CD8-positive, alpha-beta memory T cell (primary cell): ENCODE measurements at regions not wholly inside any gene's neighbourhood (a gene's known extent, or its start where the extent isn't known, plus 50 kb on each side); places are given as distances from the start of the nearest gene placed in this dataset.

Experiments used
- CTCF ChIA-PET: fragments of 350-600 bp; sonication (Branson Sonifier 250); formaldehyde crosslinking; loops from one replicate; lab custom pipeline; 2021; ENCODE audit warnings: antibody characterized with exemption; lab: Charles Lee
- POLR2A ChIA-PET: fragments of 350-600 bp; sonication (Branson Sonifier 250); formaldehyde crosslinking; loops from one replicate; lab custom pipeline; 2021; ENCODE audit warnings: antibody characterized with exemption; lab: Charles Lee
- DNase-seq, 5 donors: peaks; one replicate each; pipeline versions ENCODE4 v3.0.0 to v3.0.0-alpha.2; 2020 to 2022; ENCODE audit warnings: mixed read lengths in 1 of 5
- H3K27ac ChIP-seq: one replicate; pipeline ENCODE4 v1.7.0; 2013; ENCODE audit warnings: low read depth, mild to moderate bottlenecking, low read length, moderate library complexity
- H3K27me3 ChIP-seq: 2 replicates; pipeline ENCODE4 v1.7.0; 2013; ENCODE audit warnings: low read length, mild to moderate bottlenecking; ENCODE audit not compliant: insufficient read depth, poor library complexity, severe bottlenecking
- H3K36me3 ChIP-seq: 2 replicates; pipeline ENCODE4 v1.7.0; 2013; ENCODE audit warnings: mild to moderate bottlenecking, low read length, moderate library complexity; ENCODE audit not compliant: insufficient read depth
- H3K4me1 ChIP-seq: 2 replicates; pipeline ENCODE4 v1.7.0; 2013; ENCODE audit warnings: mild to moderate bottlenecking, low read length, moderate library complexity; ENCODE audit not compliant: insufficient read depth
- H3K4me3 ChIP-seq: 2 replicates; pipeline ENCODE4 v1.7.0; 2013; ENCODE audit warnings: mild to moderate bottlenecking, low read length
- H3K9me3 ChIP-seq: 2 replicates; pipeline ENCODE4 v1.7.0; 2013; ENCODE audit warnings: mild to moderate bottlenecking, low read length
- H3K27ac Mint-ChIP-seq, 8 donors: one replicate each; pipeline ENCODE4 v1.8.0; 2020 to 2021; ENCODE audit warnings: mixed read lengths in 8 of 8, mild to moderate bottlenecking in 6 of 8, inconsistent platforms in 3 of 8, moderate library complexity in 3 of 8
- H3K27me3 Mint-ChIP-seq, 2 donors: one replicate each; pipeline ENCODE4 v1.8.0; 2020 to 2021; ENCODE audit warnings: mixed read lengths in 2 of 2, mild to moderate bottlenecking in 1 of 2, moderate library complexity in 1 of 2
- H3K36me3 Mint-ChIP-seq, 3 donors: one replicate each; pipeline ENCODE4 v1.8.0; 2020 to 2021; ENCODE audit warnings: mixed read lengths in 3 of 3, inconsistent platforms in 1 of 3, mild to moderate bottlenecking in 1 of 3
- H3K4me1 Mint-ChIP-seq, 3 donors: one replicate each; pipeline ENCODE4 v1.8.0; 2020 to 2021; ENCODE audit warnings: mixed read lengths in 3 of 3, inconsistent platforms in 1 of 3, mild to moderate bottlenecking in 1 of 3
- H3K4me3 Mint-ChIP-seq, 7 donors: one replicate each; pipeline ENCODE4 v1.8.0; 2020 to 2021; ENCODE audit warnings: mixed read lengths in 7 of 7, mild to moderate bottlenecking in 6 of 7, moderate library complexity in 4 of 7, inconsistent platforms in 2 of 7
- H3K9me3 Mint-ChIP-seq, 5 donors: one replicate each; pipeline ENCODE4 v1.8.0; 2020 to 2022; ENCODE audit warnings: mixed read lengths in 5 of 5, mild to moderate bottlenecking in 3 of 5, moderate library complexity in 2 of 5, inconsistent platforms in 1 of 5

- Mint-ChIP-seq H3K36me3 (no peaks in the 10 kb centered on the region), H3K27ac (no peak overlapping the region), H3K9me3 (peaks cover 0 to 10% (median 0%) of the 10 kb centered on the region in 5 donors)
Measured at GRCh38 chr10:9781666-9782065, 1236.0 kb upstream of the CELF2 start.

GRCh38 chr10:9786101-9786500 lies 1231.6 kb upstream of the CELF2 start:
- no peaks in the 10 kb centered on the region for H3K36me3 ChIP-seq
- no peaks in the 10 kb centered on the region for H3K36me3 Mint-ChIP-seq
- no peak overlapping the region for H3K27ac ChIP-seq
- no peaks in the 10 kb centered on the region for H3K4me1 Mint-ChIP-seq
- POLR2A ChIA-PET: no interaction called here
- no peak for DNase-seq
- no peak overlapping the region for H3K4me3 ChIP-seq
- H3K9me3 Mint-ChIP-seq: peaks cover 0 to 14% (median 0%) of the 10 kb centered on the region in 5 donors
- CTCF ChIA-PET: no interaction called here
- no peaks in the 10 kb centered on the region for H3K4me1 ChIP-seq
- no peaks in the 10 kb centered on the region for H3K9me3 ChIP-seq
- no peak overlapping the region for H3K27ac Mint-ChIP-seq
- H3K27me3 Mint-ChIP-seq: no peaks in the 10 kb centered on the region
- H3K4me3 Mint-ChIP-seq: no peak overlapping the region
- no peaks in the 10 kb centered on the region for H3K27me3 ChIP-seq

More at GRCh38 chr10:9781666-9782065, 1236.0 kb upstream of the CELF2 start:
- H3K27me3 ChIP-seq: no peaks in the 10 kb centered on the region
- H3K36me3 ChIP-seq: no peaks in the 10 kb centered on the region
- no peaks in the 10 kb centered on the region for H3K4me1 ChIP-seq
- H3K9me3 ChIP-seq: no peaks in the 10 kb centered on the region
- H3K4me3 ChIP-seq: no peak overlapping the region
- no peak overlapping the region for H3K4me3 Mint-ChIP-seq
- DNase-seq: no peak
- ChIA-PET CTCF (no interaction called here), POLR2A (no interaction called here)
- no peak overlapping the region for H3K27ac ChIP-seq
- H3K27me3 Mint-ChIP-seq: no peaks in the 10 kb centered on the region
- no peaks in the 10 kb centered on the region for H3K4me1 Mint-ChIP-seq

GRCh38 chr10:9786576-9786975 lies 1231.1 kb upstream of the CELF2 start:
- Histone ChIP-seq H3K4me1 (no peaks in the 10 kb centered on the region), H3K27me3 (no peaks in the 10 kb centered on the region), H3K27ac (no peak overlapping the region), H3K9me3 (no peaks in the 10 kb centered on the region), H3K4me3 (no peak overlapping the region), H3K36me3 (no peaks in the 10 kb centered on the region)
- H3K4me3 Mint-ChIP-seq: no peak overlapping the region
- H3K27ac Mint-ChIP-seq: no peak overlapping the region
- peaks cover 0 to 14% (median 0%) of the 10 kb centered on the region in 5 donors for H3K9me3 Mint-ChIP-seq
- no peaks in the 10 kb centered on the region for H3K36me3 Mint-ChIP-seq
- no peaks in the 10 kb centered on the region for H3K27me3 Mint-ChIP-seq
- ChIA-PET POLR2A (no interaction called here), CTCF (no interaction called here)
- H3K4me1 Mint-ChIP-seq: no peaks in the 10 kb centered on the region
- no peak for DNase-seq

- no peaks in the 10 kb centered on the region for H3K9me3 ChIP-seq
- POLR2A ChIA-PET: no interaction called here
- H3K36me3 ChIP-seq: no peaks in the 10 kb centered on the region
- no peak overlapping the region for H3K4me3 Mint-ChIP-seq
- H3K9me3 Mint-ChIP-seq: peaks cover 0 to 11% (median 0%) of the 10 kb centered on the region in 5 donors
- no peak overlapping the region for H3K27ac Mint-ChIP-seq
- no peak overlapping the region for H3K4me3 ChIP-seq
- no peaks in the 10 kb centered on the region for H3K27me3 ChIP-seq
- H3K4me1 ChIP-seq: no peaks in the 10 kb centered on the region
- CTCF ChIA-PET: no interaction called here
- no peak for DNase-seq
- H3K36me3 Mint-ChIP-seq: no peaks in the 10 kb centered on the region
- no peak overlapping the region for H3K27ac ChIP-seq
- H3K27me3 Mint-ChIP-seq: no peaks in the 10 kb centered on the region
- no peaks in the 10 kb centered on the region for H3K4me1 Mint-ChIP-seq
Measured at GRCh38 chr10:9789996-9790395, 1227.7 kb upstream of the CELF2 start.

GRCh38 chr10:9792181-9792580 lies 1225.5 kb upstream of the CELF2 start:
- H3K4me3 Mint-ChIP-seq: no peak overlapping the region
- H3K4me3 ChIP-seq: no peak overlapping the region
- no peaks in the 10 kb centered on the region for H3K36me3 Mint-ChIP-seq
- no peak overlapping the region for H3K27ac Mint-ChIP-seq
- H3K4me1 Mint-ChIP-seq: no peaks in the 10 kb centered on the region
- no peak for DNase-seq
- no peaks in the 10 kb centered on the region for H3K27me3 ChIP-seq
- H3K36me3 ChIP-seq: no peaks in the 10 kb centered on the region
- H3K27ac ChIP-seq: no peak overlapping the region
- H3K9me3 ChIP-seq: no peaks in the 10 kb centered on the region
- ChIA-PET CTCF (no interaction called here), POLR2A (no interaction called here)
- H3K27me3 Mint-ChIP-seq: no peaks in the 10 kb centered on the region
- H3K9me3 Mint-ChIP-seq: peaks cover 0 to 6% (median 0%) of the 10 kb centered on the region in 5 donors
- H3K4me1 ChIP-seq: no peaks in the 10 kb centered on the region

GRCh38 chr10:9796564-9796963 lies 1221.1 kb upstream of the CELF2 start:
- no peak overlapping the region for H3K4me3 ChIP-seq
- Mint-ChIP-seq H3K9me3 (peaks cover 0 to 2% (median 0%) of the 10 kb centered on the region in 5 donors), H3K27me3 (peaks cover 0 to 1% of the 10 kb centered on the region in 2 donors), H3K4me1 (no peaks in the 10 kb centered on the region), H3K36me3 (no peaks in the 10 kb centered on the region), H3K27ac (no peak overlapping the region), H3K4me3 (no peak overlapping the region)
- no peak for DNase-seq
- CTCF ChIA-PET: no interaction called here
- no peaks in the 10 kb centered on the region for H3K9me3 ChIP-seq
- POLR2A ChIA-PET: no interaction called here
- H3K36me3 ChIP-seq: no peaks in the 10 kb centered on the region
- H3K27me3 ChIP-seq: no peaks in the 10 kb centered on the region
- no peaks in the 10 kb centered on the region for H3K4me1 ChIP-seq
- H3K27ac ChIP-seq: no peak overlapping the region

GRCh38 chr10:9800011-9800410 lies 1217.7 kb upstream of the CELF2 start:
- CTCF ChIA-PET: no interaction called here

GRCh38 chr10:9800571-9800970 lies 1217.1 kb upstream of the CELF2 start:
- no peak overlapping the region for H3K27ac ChIP-seq
- Mint-ChIP-seq H3K4me3 (no peak overlapping the region), H3K4me1 (no peaks in the 10 kb centered on the region), H3K27ac (no peak overlapping the region), H3K36me3 (no peaks in the 10 kb centered on the region), H3K27me3 (peaks cover 0 to 1% of the 10 kb centered on the region in 2 donors), H3K9me3 (peaks cover 0 to 10% (median 0%) of the 10 kb centered on the region in 5 donors)
- DNase-seq: no peak
- H3K36me3 ChIP-seq: no peaks in the 10 kb centered on the region
- H3K9me3 ChIP-seq: no peaks in the 10 kb centered on the region
- POLR2A ChIA-PET: no interaction called here
- H3K27me3 ChIP-seq: no peaks in the 10 kb centered on the region
- H3K4me1 ChIP-seq: no peaks in the 10 kb centered on the region
- CTCF ChIA-PET: no interaction called here
- no peak overlapping the region for H3K4me3 ChIP-seq

More at GRCh38 chr10:9800011-9800410, 1217.7 kb upstream of the CELF2 start:
- Mint-ChIP-seq H3K36me3 (no peaks in the 10 kb centered on the region), H3K27me3 (peaks cover 0 to 1% of the 10 kb centered on the region in 2 donors), H3K4me3 (no peak overlapping the region), H3K9me3 (peaks cover 0 to 10% (median 0%) of the 10 kb centered on the region in 5 donors), H3K27ac (no peak overlapping the region), H3K4me1 (no peaks in the 10 kb centered on the region)
- no peaks in the 10 kb centered on the region for H3K9me3 ChIP-seq
- POLR2A ChIA-PET: no interaction called here
- no peaks in the 10 kb centered on the region for H3K36me3 ChIP-seq
- DNase-seq: no peak
- no peak overlapping the region for H3K27ac ChIP-seq
- H3K27me3 ChIP-seq: no peaks in the 10 kb centered on the region
- H3K4me3 ChIP-seq: no peak overlapping the region
- H3K4me1 ChIP-seq: no peaks in the 10 kb centered on the region

- no peak for DNase-seq
- no peaks in the 10 kb centered on the region for H3K4me1 ChIP-seq
- no peaks in the 10 kb centered on the region for H3K27me3 Mint-ChIP-seq
- no peaks in the 10 kb centered on the region for H3K27me3 ChIP-seq
- H3K4me1 Mint-ChIP-seq: no peaks in the 10 kb centered on the region
- H3K9me3 Mint-ChIP-seq: peaks cover 0 to 8% (median 0%) of the 10 kb centered on the region in 5 donors
- no peak overlapping the region for H3K4me3 ChIP-seq
- no peak overlapping the region for H3K27ac ChIP-seq
- ChIA-PET CTCF (no interaction called here), POLR2A (no interaction called here)
- no peaks in the 10 kb centered on the region for H3K36me3 ChIP-seq
- H3K4me3 Mint-ChIP-seq: no peak overlapping the region
- H3K27ac Mint-ChIP-seq: no peak overlapping the region
- no peaks in the 10 kb centered on the region for H3K9me3 ChIP-seq
- no peaks in the 10 kb centered on the region for H3K36me3 Mint-ChIP-seq
Measured at GRCh38 chr10:9807846-9808245, 1209.8 kb upstream of the CELF2 start.
